K562 (cell line): ENCODE measurements at regions not wholly inside any gene's neighbourhood (a gene's known extent, or its start where the extent isn't known, plus 50 kb on each side); places are given as distances from the start of the nearest gene placed in this dataset.

Experiments used
- MYBL2 ChIP-seq, 2 experiments: fragments of 450-650 bp in 1 of 2; sonication (generic) in 1 of 2; formaldehyde crosslinking in 1 of 2; IDR thresholded peaks; 2 replicates each; pipeline versions ENCODE4 v1.6.1 to v1.8.1; 2017 to 2022; ENCODE audit warnings: borderline replicate concordance in 1 of 2, inconsistent platforms in 1 of 2, low read depth in 1 of 2, mild to moderate bottlenecking in 1 of 2, missing genetic modification reagents in 1 of 2, moderate library complexity in 1 of 2
- TBP ChIP-seq: optimal IDR thresholded peaks from 2 replicates; pipeline ENCODE3; 2011; ENCODE audit warnings: low read depth, low read length, improper control_type of control experiment
- ZNF175 ChIP-seq: fragments of 200-800 bp; sonication (Bioruptor generic); IDR thresholded peaks from 2 replicates; pipeline ENCODE4 v1.6.1; 2016; ENCODE audit warnings: low read depth, mild to moderate bottlenecking, missing genetic modification characterization, missing compliant biosample characterization
- ZNF644 ChIP-seq: fragments of 200-800 bp; sonication (Bioruptor generic); IDR thresholded peaks from 2 replicates; pipeline ENCODE4 v1.6.1; 2016; ENCODE audit warnings: low read depth, missing genetic modification characterization, missing compliant biosample characterization
- TF ChIP-seq, protein P1 (sequence below): sonication (generic); formaldehyde crosslinking; IDR thresholded peaks from 2 replicates; pipeline ENCODE4 v1.8.0; 2022; ENCODE audit warnings: missing genetic modification reagents, mild to moderate bottlenecking, borderline replicate concordance

DNA sequence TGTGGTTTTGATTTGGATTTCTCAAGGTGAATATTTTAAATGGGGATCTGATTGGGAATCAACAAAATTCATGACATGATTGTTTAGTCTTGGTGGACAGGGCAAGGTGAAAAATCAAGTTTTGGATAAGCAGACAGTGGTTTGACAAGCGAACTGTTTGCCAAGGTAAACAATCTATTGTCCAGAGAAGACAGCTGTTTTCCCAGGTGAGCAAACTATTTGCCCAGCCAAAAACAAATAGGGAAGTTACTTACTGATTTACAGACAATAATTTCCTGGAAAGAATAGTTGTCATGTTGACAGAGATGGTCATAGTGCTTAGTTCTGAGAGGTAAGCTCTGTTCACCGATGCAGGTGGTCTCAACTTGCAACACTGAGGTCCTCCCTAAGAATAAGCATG is 94.0 kb upstream of the STEAP1B start:
- TF ChIP-seq, protein P1, sequence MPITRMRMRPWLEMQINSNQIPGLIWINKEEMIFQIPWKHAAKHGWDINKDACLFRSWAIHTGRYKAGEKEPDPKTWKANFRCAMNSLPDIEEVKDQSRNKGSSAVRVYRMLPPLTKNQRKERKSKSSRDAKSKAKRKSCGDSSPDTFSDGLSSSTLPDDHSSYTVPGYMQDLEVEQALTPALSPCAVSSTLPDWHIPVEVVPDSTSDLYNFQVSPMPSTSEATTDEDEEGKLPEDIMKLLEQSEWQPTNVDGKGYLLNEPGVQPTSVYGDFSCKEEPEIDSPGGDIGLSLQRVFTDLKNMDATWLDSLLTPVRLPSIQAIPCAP (CRISPR knock-in tag), result no peak
- TF ChIP-seq TBP (no peak), ZNF644 (tag) (no peak), ZNF175 (CRISPR knock-in tag) (no peak), MYBL2 (IDR thresholded peaks at IDR 0.05; ENCODE audit: low read depth) (no peak), MYBL2 (CRISPR knock-in tag; IDR thresholded peaks at IDR 0.05; ENCODE audit: borderline replicate concordance) (no peak)
